PC-9 (cell line): ENCODE measurements at regions not wholly inside any gene's neighbourhood (a gene's known extent, or its start where the extent isn't known, plus 50 kb on each side); places are given as distances from the start of the nearest gene placed in this dataset.

Source experiments
- BruUV-seq: library from RNA; stranded (reverse); fragments of 400-500 nt; replicated peaks from 2 replicates; lab custom pipeline; 2021; lab: Mats Ljungman, UMichigan
- CTCF ChIA-PET: fragments of 300-600 bp; sonication (Branson Sonifier 250); formaldehyde crosslinking; loops from one replicate; lab custom pipeline; 2022; ENCODE audit warnings: antibody characterized with exemption; lab: Charles Lee
- POLR2A ChIA-PET: fragments of 300-600 bp; sonication (Branson Sonifier 250); formaldehyde crosslinking; loops from one replicate; lab custom pipeline; 2022; ENCODE audit warnings: antibody characterized with exemption; ENCODE audit not compliant: unreplicated experiment; lab: Charles Lee
- DNase-seq, 2 experiments: peaks; one replicate each; pipeline versions ENCODE4 v3.0.0 to v3.0.0-alpha.2; 2015 to 2022; ENCODE audit warnings: mixed read lengths in 1 of 2
- H2AFZ ChIP-seq: fragments of 200-600 bp; sonication (generic); 2 replicates; pipeline ENCODE4 v1.8.1; 2017; ENCODE audit warnings: antibody characterized with exemption
- H3F3A ChIP-seq: fragments of 200-600 bp; sonication (generic); 2 replicates; pipeline ENCODE4 v1.8.1; 2017; ENCODE audit warnings: antibody characterized with exemption, mild to moderate bottlenecking, low read depth; ENCODE audit not compliant: insufficient read depth
- H3K27ac ChIP-seq: fragments of 200-600 bp; sonication (generic); 2 replicates; pipeline ENCODE4 v1.6.1; 2016; ENCODE audit warnings: mixed run types
- H3K27me3 ChIP-seq: fragments of 200-600 bp; sonication (generic); 2 replicates; pipeline ENCODE4 v1.6.1; 2016; ENCODE audit warnings: low read depth, mixed run types; ENCODE audit not compliant: insufficient read depth
- H3K36me3 ChIP-seq: fragments of 200-600 bp; sonication (generic); 2 replicates; pipeline ENCODE4 v1.6.1; 2016; ENCODE audit warnings: low read depth, mixed run types
- H3K4me1 ChIP-seq: fragments of 200-600 bp; sonication (generic); replicated peaks from 2 replicates; pipeline ENCODE4 v1.6.1; 2016; ENCODE audit warnings: mixed run types; ENCODE audit not compliant: insufficient read depth
- H3K4me2 ChIP-seq: fragments of 200-600 bp; sonication (generic); 2 replicates; pipeline ENCODE4 v1.6.1; 2017; ENCODE audit warnings: mixed run types
- H3K4me3 ChIP-seq: fragments of 200-600 bp; sonication (generic); 2 replicates; pipeline ENCODE4 v1.6.1; 2016; ENCODE audit warnings: mixed run types
- H3K79me2 ChIP-seq: fragments of 200-600 bp; sonication (generic); 2 replicates; pipeline ENCODE4 v1.6.1; 2017; ENCODE audit warnings: low read depth, mixed run types
- H3K9me2 ChIP-seq: fragments of 200-600 bp; sonication (generic); 2 replicates; pipeline ENCODE4 v1.8.1; 2017; ENCODE audit warnings: mild to moderate bottlenecking; ENCODE audit not compliant: insufficient read depth
- H3K9me3 ChIP-seq: fragments of 200-600 bp; sonication (generic); 2 replicates; pipeline ENCODE4 v1.8.1; 2016; ENCODE audit warnings: low read depth; ENCODE audit not compliant: insufficient read depth
- H4K20me1 ChIP-seq: fragments of 200-600 bp; sonication (generic); 2 replicates; pipeline ENCODE4 v1.8.1; 2017; ENCODE audit not compliant: insufficient read depth
- EZH2 ChIP-seq: fragments of 200-600 bp; sonication (generic); IDR thresholded peaks from 2 replicates; pipeline ENCODE4 v1.8.0; 2017; ENCODE audit warnings: antibody characterized with exemption, low read depth
- intact Hi-C: fragments of 100-400 bp; cut with micrococcal nuclease; formaldehyde crosslinking; loops from one replicate; pipeline ENCODE4 v1.10.0; 2022; ENCODE audit not compliant: unreplicated experiment
- TF ChIP-seq, protein P1 (sequence below): fragments of 200-600 bp; sonication (generic); conservative IDR thresholded peaks from 2 replicates; pipeline ENCODE4 v1.6.1; 2017; ENCODE audit warnings: mixed run types, antibody characterized with exemption, mild to moderate bottlenecking, moderate library complexity

- DNase-seq, result no peak
- H3K27ac ChIP-seq, result no peak overlapping the region
- no peak overlapping the region for H2AFZ ChIP-seq
- no peaks in the 10 kb centered on the region for H3K4me1 ChIP-seq
- no TSS peak for BruUV-seq
- H3K9me3 ChIP-seq, result peaks cover 4% of the 10 kb centered on the region; the same call in 1 of the 2 replicates
- H3K79me2 ChIP-seq, result no peaks in the 10 kb centered on the region
- no peak overlapping the region for H3K4me3 ChIP-seq
- H3K4me2 ChIP-seq, result no peak overlapping the region
- H3F3A ChIP-seq, result no peaks in the 10 kb centered on the region
- POLR2A ChIA-PET, result no interaction called here
- H4K20me1 ChIP-seq, result no peaks in the 10 kb centered on the region
- TF ChIP-seq, protein P1, sequence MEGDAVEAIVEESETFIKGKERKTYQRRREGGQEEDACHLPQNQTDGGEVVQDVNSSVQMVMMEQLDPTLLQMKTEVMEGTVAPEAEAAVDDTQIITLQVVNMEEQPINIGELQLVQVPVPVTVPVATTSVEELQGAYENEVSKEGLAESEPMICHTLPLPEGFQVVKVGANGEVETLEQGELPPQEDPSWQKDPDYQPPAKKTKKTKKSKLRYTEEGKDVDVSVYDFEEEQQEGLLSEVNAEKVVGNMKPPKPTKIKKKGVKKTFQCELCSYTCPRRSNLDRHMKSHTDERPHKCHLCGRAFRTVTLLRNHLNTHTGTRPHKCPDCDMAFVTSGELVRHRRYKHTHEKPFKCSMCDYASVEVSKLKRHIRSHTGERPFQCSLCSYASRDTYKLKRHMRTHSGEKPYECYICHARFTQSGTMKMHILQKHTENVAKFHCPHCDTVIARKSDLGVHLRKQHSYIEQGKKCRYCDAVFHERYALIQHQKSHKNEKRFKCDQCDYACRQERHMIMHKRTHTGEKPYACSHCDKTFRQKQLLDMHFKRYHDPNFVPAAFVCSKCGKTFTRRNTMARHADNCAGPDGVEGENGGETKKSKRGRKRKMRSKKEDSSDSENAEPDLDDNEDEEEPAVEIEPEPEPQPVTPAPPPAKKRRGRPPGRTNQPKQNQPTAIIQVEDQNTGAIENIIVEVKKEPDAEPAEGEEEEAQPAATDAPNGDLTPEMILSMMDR, result 0 out of 2 replicates have a peak, but pooled peaks have one; percentile 23
- TF ChIP-seq EZH2, result no peak
- 0 out of 2 replicates have a peak, but pooled peaks cover 4% of the 10 kb centered on the region for H3K9me2 ChIP-seq
- no peaks in the 10 kb centered on the region for H3K36me3 ChIP-seq
- no peaks in the 10 kb centered on the region for H3K27me3 ChIP-seq
- CTCF ChIA-PET, result no interaction called here
- intact Hi-C loops, result no loop called here
Measured at GRCh38 chr6:73898599-73898998, 202.6 kb downstream of the CD109 start.

GRCh38 chr6:73893696-73894095 lies 197.7 kb downstream of the CD109 start:
- H4K20me1 ChIP-seq, result no peaks in the 10 kb centered on the region
- ChIA-PET POLR2A (no interaction called here), CTCF (no interaction called here)
- no peak overlapping the region for H3K4me3 ChIP-seq
- H3K9me2 ChIP-seq, result no peaks in the 10 kb centered on the region
- TF ChIP-seq, protein P1, result no peak
- no peaks in the 10 kb centered on the region for H3K9me3 ChIP-seq
- no peaks in the 10 kb centered on the region for H3F3A ChIP-seq
- DNase-seq, result no peak
- no peaks in the 10 kb centered on the region for H3K79me2 ChIP-seq
- H3K27ac ChIP-seq, result no peak overlapping the region
- H3K4me2 ChIP-seq, result no peak overlapping the region
- intact Hi-C loops, result no loop called here
- H2AFZ ChIP-seq, result no peak overlapping the region
- H3K27me3 ChIP-seq, result no peaks in the 10 kb centered on the region
- no peaks in the 10 kb centered on the region for H3K36me3 ChIP-seq
- no peaks in the 10 kb centered on the region for H3K4me1 ChIP-seq
- BruUV-seq, result no TSS peak

DNA sequence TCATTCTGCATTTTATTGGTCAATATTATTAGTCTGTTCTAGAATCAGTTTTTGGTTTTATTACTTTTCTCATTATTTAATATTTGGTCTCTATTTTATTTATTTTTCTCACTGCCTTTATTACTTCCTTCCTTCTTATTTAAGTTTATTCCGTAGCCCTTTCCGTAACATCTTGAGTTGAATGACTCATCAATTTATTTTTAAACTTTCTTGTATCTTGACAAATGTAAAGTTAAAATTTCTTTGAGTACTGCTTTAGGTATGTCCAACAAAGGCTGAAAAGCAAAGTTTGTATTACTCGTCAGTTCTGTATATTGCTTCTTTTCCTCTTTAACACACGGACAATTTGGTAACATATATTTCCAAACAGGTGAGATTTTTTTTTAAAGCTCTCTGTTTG lies 192.0 kb downstream of the CD109 start:
- no peaks in the 10 kb centered on the region for H3K4me1 ChIP-seq
- intact Hi-C loops, result no loop called here
- H3K9me3 ChIP-seq, result no peaks in the 10 kb centered on the region
- H3K4me2 ChIP-seq, result no peak overlapping the region
- no peak overlapping the region for H2AFZ ChIP-seq
- no peaks in the 10 kb centered on the region for H3F3A ChIP-seq
- no peak overlapping the region for H3K27ac ChIP-seq
- no peaks in the 10 kb centered on the region for H3K27me3 ChIP-seq
- no peak overlapping the region for H3K4me3 ChIP-seq
- no peaks in the 10 kb centered on the region for H4K20me1 ChIP-seq
- TF ChIP-seq, protein P1, result no peak
- TF ChIP-seq EZH2, result no peak
- H3K36me3 ChIP-seq, result no peaks in the 10 kb centered on the region
- no peaks in the 10 kb centered on the region for H3K79me2 ChIP-seq
- no peaks in the 10 kb centered on the region for H3K9me2 ChIP-seq
- ChIA-PET CTCF (no interaction called here), POLR2A (no interaction called here)
- no TSS peak for BruUV-seq
- no peak for DNase-seq
